ENCODE measurements at regions not wholly inside any gene's neighbourhood (a gene's known extent, or its start where the extent isn't known, plus 50 kb on each side); places are given as distances from the start of the nearest gene placed in this dataset.

GRCh38 chr15:39340903-39341645 is 239.8 kb upstream of the THBS1 start:
- Histone ChIP-seq H3K79me2 (ENCODE audit: low read length) (no peaks in the 10 kb centered on the region), H2AFZ (ENCODE audit: low read length) (no peak overlapping the region), H3K9ac (ENCODE audit: low read length) (no peak overlapping the region), H3K4me3 (ENCODE audit: low read length) (no peak overlapping the region), H3K27me3 (replicated peaks; ENCODE audit: insufficient read depth, low read length) (no peaks in the 10 kb centered on the region), H3K9me3 (replicated peaks; ENCODE audit: insufficient read depth, low read length) (no peaks in the 10 kb centered on the region), H4K20me1 (ENCODE audit: insufficient read depth, low read length) (no peaks in the 10 kb centered on the region), H3K4me1 (ENCODE audit: low read length) (no peaks in the 10 kb centered on the region), H3K9me2 (replicated peaks; ENCODE audit: insufficient read depth, low read length) (no peaks in the 10 kb centered on the region), H3F3A (ENCODE audit: insufficient read depth, low read length) (no peaks in the 10 kb centered on the region), H3K36me3 (replicated peaks; ENCODE audit: insufficient read depth, low read length) (no peaks in the 10 kb centered on the region), H3K27ac (ENCODE audit: low read length) (no peak overlapping the region), H3K4me2 (ENCODE audit: low read depth, low read length) (no peak overlapping the region)
- TF ChIP-seq EZH2 (optimal IDR thresholded peaks at IDR 0.05; ENCODE audit: low read depth, low read length): no peak
- no peak for TF ChIP-seq CTCF (IDR thresholded peaks at IDR 0.05; ENCODE audit: low read length)
- no peak for DNase-seq

- Histone ChIP-seq H3K4me2 (ENCODE audit: low read depth, low read length) (no peak overlapping the region), H3K9ac (ENCODE audit: low read length) (no peak overlapping the region)
Observed at GRCh38 chr15:39344662-39345141, 236.2 kb upstream of the THBS1 start.

GRCh38 chr15:39345176-39345575 is 235.7 kb upstream of the THBS1 start:
- Histone ChIP-seq H2AFZ (ENCODE audit: low read length) (no peak overlapping the region), H3K4me3 (ENCODE audit: low read length) (no peak overlapping the region), H3K4me1 (ENCODE audit: low read length) (no peaks in the 10 kb centered on the region), H3K79me2 (ENCODE audit: low read length) (no peaks in the 10 kb centered on the region), H3K36me3 (replicated peaks; ENCODE audit: insufficient read depth, low read length) (no peaks in the 10 kb centered on the region), H3F3A (ENCODE audit: insufficient read depth, low read length) (no peaks in the 10 kb centered on the region), H3K9ac (ENCODE audit: low read length) (no peak overlapping the region), H3K27me3 (replicated peaks; ENCODE audit: insufficient read depth, low read length) (no peaks in the 10 kb centered on the region), H3K4me2 (ENCODE audit: low read depth, low read length) (no peak overlapping the region), H3K9me3 (replicated peaks; ENCODE audit: insufficient read depth, low read length) (no peaks in the 10 kb centered on the region), H3K27ac (ENCODE audit: low read length) (no peak overlapping the region), H3K9me2 (replicated peaks; ENCODE audit: insufficient read depth, low read length) (no peaks in the 10 kb centered on the region), H4K20me1 (ENCODE audit: insufficient read depth, low read length) (no peaks in the 10 kb centered on the region)
- DNase-seq: no peak
- no peak for TF ChIP-seq EZH2 (optimal IDR thresholded peaks at IDR 0.05; ENCODE audit: low read depth, low read length)
- TF ChIP-seq CTCF (IDR thresholded peaks at IDR 0.05; ENCODE audit: low read length): no peak
- no peak for TF ChIP-seq EZH2phosphoT487 (IDR thresholded peaks at IDR 0.05; ENCODE audit: low read length)

More at GRCh38 chr15:39344662-39345141, 236.2 kb upstream of the THBS1 start:
- H3K9me2 ChIP-seq (replicated peaks; ENCODE audit: insufficient read depth, low read length): no peaks in the 10 kb centered on the region
- no peak overlapping the region for H2AFZ ChIP-seq (ENCODE audit: low read length)
- H3K27ac ChIP-seq (ENCODE audit: low read length): no peak overlapping the region
- H3F3A ChIP-seq (ENCODE audit: insufficient read depth, low read length): no peaks in the 10 kb centered on the region
- H3K27me3 ChIP-seq (replicated peaks; ENCODE audit: insufficient read depth, low read length): no peaks in the 10 kb centered on the region
- H3K4me1 ChIP-seq (ENCODE audit: low read length): no peaks in the 10 kb centered on the region
- no peaks in the 10 kb centered on the region for H3K36me3 ChIP-seq (replicated peaks; ENCODE audit: insufficient read depth, low read length)
- no peak for DNase-seq
- no peak overlapping the region for H3K4me3 ChIP-seq (ENCODE audit: low read length)
- no peaks in the 10 kb centered on the region for H4K20me1 ChIP-seq (ENCODE audit: insufficient read depth, low read length)
- no peaks in the 10 kb centered on the region for H3K9me3 ChIP-seq (replicated peaks; ENCODE audit: insufficient read depth, low read length)
- TF ChIP-seq EZH2phosphoT487 (IDR thresholded peaks at IDR 0.05; ENCODE audit: low read length): no peak
- TF ChIP-seq CTCF (IDR thresholded peaks at IDR 0.05; ENCODE audit: low read length): no peak
- TF ChIP-seq EZH2 (optimal IDR thresholded peaks at IDR 0.05; ENCODE audit: low read depth, low read length): no peak
- no peaks in the 10 kb centered on the region for H3K79me2 ChIP-seq (ENCODE audit: low read length)

Measured in MM.1S (cell line).